ENCODE measurements at regions not wholly inside any gene's neighbourhood (a gene's known extent, or its start where the extent isn't known, plus 50 kb on each side); places are given as distances from the start of the nearest gene placed in this dataset.
A peak's percentile ranks its signal among the peaks of the same experiment; 100 is the strongest.

DNA sequence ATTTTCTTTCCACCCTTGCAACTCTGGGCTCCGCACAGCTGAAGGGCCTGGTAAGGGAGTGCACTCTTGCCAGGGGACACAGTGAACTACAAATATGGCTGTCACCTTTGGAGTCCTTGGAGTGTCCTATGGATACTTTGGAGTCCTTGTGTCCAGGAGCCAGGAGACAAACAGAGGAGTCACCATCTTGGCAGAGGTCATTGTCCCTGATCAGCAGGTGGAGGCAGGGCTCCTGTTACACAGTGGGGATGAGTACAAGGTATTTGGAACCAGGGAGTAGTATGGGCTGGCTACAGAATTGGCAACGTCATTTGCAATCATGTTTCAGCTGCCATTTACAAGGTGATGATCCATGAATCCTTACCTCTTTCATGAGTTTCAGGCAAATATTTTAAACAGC, 132.5 kb downstream of the FAM161A start:
- no peak for DNase-seq

DNA sequence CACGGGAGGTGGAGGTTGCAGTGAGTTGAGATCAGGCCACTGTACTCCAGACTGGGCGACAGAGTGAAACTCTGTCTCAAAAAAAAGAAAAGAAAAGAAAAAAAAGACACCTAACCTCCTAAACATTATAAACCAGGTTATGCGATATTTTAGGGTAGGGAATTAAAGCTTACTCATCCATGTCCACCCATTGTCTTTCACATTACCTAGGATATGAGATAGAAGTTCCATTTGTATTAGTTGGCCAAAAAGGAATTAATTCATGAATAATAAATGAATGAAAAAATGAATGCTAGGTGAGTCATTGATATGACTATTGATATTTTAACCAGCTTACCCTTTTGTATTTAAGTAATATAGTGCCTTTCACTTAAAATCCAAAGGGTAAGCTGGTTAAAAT, 132.9 kb downstream of the FAM161A start:
- no peak for DNase-seq

DNA sequence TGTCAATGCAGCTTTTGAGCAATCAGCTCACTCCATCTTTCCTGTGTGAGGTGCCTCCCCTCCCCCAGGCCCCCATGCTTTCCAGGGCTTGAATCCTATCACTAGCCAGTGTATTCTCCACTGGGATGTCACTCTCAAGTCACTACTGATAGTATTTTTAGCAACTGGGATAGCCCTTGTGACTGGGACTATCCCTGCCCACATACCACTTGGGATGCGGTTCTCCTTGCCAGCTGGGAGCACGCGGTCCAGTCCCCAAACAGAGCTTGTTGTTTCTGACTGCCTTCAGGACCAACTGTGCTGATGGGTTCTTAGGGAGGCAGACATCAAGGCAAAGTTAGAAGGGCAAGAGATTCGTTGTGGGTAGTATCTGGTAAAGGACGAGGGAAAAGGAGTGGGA, 134.9 kb downstream of the FAM161A start:
- no peak for DNase-seq

DNA sequence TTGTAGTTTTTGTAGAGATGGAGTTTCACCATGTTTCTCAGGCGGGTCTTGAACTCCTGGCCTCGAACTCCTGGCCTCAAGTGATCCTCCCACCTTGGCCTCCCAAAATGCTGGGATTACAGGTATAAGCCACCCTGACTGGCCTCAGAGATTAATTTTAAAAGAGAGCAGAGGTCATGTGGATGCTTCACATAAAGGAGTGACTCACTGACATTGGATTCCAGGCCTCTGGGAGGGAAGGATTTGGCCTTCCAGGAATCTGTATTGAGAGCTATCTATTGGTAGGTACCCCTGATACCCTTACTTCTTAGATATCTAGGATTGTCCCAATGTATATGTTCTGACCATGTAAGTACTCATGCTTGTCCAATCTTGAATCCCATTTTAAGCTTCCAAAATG, 138.4 kb downstream of the FAM161A start:
- DNase-seq = no peak

DNA sequence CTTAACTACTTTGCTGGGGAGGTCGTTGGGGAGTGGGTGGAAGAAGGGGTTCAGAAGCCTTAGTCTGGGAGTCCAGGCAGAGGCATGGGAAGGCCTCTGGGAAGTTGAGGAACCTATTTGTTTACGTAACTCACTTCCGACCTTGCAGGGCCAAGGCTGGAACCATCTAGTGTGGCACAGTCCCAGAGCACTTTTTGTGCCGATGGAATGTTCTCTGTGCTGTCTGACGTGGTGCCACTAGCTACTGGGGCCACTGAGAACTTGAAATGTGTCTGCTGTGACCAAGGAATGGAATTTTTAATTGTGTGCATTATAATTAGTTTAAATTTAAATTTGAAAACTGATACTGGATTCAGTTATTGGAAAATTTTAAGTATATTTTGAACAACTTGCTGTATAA, 139.7 kb downstream of the FAM161A start:
- DNase-seq = no peak

DNA sequence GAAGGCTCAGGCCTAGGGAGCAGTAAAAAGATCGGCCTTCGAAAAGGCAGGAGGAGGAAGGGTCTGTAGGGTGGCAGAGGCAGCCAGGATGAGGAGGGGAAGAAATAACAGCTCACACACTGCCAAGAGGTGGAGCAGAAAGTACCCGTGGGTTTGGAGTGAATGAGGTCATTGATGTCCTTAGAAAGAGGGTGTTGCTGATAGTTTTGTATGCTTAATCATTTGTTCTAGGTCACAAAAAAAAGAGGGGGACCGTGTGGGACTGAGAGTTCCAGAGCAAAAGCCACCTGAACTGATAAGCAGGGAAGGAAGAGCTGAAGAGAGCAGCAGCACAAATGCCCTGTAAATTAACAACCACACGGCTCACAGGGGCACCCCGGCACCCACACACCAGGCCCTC, 140.4 kb downstream of the FAM161A start:
- no peak for DNase-seq

DNA sequence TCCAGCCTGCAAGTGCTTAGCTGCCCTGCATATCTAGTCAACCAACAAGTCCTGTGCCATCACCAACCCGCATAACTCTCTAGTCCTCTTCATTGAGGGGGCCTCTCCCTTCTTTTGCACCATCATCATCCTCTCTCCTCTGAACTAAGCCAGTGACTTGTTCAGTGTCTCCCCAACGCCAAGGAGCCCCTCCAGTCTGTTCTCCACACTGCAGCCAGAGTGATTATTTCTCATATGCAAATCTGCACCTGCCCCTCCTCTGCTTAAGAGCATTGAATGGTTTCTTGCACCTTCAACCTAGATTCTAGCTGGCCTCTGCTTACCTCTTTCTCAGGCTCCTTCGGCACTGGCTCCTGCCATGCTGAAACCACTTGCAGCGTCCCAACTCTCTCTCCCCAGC, 141.8 kb downstream of the FAM161A start:
- DNase-seq = no peak

DNA sequence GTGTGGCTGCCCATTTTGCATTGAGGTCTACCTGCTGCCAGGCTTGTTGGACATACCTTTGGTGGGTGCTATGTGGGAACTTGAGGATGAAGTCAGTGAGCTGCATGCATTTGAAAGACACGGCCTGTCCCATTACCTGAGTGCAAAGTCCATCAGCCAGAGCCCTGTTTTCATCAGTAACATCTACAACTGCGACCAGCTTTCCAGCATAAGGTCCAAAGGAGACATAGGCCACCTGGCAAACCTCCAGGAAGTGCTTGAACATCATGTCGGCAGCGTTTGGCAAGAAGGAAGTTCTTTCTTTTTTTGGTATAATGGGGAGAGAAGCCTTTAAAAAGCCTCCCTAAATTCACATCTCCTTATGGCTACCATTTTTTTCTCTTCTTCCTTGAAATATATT, 143.1 kb downstream of the FAM161A start:
- no peak for DNase-seq

DNA sequence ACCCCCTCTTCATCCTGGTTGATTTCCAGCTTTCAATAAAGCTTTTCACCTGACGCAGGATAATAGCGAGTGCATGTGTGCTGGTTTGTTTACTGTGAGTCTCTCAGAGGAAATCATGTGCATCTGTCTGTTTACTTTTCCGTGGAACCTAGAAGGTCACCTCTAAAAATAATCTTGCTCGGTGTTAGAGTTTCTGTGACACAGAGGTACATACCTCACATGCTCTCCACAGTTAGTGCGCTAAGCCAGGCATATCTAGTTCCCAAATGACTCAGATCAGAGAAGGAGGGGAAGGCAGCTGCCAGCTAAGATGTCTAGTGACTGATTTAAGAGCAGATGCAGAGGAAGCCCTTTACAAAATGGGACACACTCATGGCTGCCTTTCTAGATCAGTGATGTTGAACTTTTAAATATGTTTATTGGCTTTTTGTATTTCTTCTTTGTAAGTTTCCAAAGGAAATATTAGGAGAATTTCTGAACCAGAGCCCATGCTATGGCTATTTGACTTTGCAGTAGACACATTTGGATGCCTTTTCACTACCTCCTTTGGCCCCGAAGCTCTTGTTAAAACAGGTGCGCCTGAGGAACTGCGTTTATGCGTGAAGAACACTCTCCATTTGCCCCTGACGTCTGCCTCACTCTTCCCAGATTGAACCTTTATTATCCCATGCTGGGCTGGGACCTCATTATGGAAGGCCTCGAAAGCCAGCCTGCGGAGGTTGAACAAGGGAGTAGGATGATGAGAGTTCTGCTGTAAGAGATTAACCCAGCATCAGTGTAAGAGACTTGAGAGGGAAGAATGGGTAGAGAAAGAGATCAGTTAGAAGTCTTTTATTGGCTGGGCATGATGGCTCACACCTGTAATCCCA, 145.6 kb downstream of the FAM161A start:
- DNase-seq = no peak

DNA sequence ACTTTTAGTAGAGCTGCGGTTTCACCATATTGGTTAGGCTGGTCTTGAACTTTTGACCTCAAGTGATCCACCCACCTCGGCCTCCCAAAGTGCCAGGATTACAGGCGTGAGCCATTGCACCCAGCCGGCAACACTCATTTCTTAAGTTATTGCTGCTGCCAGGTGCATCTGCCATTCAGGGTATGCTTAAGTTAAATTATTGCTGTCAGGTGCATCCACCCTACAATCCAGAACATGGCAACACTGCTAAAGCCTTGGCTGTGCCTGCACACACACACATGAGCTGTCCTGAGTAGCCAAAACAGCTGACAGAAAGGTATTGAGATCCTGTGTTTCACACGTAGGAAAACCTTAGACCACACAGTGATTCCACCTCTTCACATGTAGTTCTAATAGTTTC, 148.2 kb downstream of the FAM161A start:
- DNase-seq = no peak

DNA sequence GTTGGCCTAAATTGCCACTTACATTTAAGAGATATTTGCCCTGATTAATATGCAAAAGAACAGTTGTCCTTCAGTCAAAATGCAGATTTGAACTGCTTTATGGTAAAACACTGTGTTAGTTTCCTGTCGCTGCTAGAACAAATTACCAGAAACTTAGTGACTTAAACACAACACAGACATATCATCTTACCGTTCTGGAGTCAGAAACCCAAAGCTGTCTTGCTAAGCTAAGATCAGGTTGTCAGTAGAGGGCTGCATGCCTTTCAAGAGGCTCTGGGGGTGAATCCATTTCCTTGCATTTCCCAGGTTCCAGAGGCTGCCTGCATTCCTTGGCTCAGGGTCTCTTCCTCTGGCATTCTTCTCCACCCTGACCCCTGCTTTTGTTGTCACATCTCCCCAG, 149.5 kb downstream of the FAM161A start:
- DNase-seq = no peak

DNA sequence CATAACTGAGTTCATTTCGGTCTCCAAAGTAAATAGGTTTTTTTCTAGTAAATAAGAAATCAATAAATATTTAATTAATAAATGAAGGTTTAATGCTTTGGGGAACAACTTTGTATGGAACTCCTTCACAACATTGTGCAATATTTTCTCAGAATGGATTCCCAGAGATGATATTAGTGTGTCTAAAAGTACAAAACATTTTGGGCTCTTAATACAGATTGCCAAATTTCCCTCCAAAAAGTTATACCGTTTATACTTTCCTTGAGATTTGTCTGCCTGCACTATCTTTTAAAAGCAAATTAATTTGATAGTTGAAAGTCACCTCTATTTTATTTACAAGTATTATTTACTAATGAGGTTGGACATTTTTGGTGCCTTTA, 151.8 kb downstream of the FAM161A start:
- no peak for DNase-seq

DNA sequence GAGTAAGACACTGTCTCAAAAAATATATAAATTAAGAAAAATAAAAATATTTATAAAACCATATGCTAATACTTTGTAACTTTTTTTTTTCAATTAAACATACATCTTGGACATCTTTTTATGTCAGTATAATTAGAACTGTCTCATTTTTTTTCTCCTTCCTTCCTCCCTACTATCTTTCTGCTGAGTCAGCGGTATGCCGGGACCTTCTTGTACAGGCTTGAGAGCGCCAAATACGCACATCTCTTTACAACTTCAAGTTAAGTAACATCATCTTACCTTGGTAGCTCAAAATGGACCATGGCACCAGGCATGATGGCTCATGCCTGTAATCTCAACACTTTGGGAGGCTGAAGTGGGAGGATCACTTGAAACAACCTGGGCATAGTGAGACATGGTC, 153.4 kb downstream of the FAM161A start:
- DNase-seq = no peak

DNA sequence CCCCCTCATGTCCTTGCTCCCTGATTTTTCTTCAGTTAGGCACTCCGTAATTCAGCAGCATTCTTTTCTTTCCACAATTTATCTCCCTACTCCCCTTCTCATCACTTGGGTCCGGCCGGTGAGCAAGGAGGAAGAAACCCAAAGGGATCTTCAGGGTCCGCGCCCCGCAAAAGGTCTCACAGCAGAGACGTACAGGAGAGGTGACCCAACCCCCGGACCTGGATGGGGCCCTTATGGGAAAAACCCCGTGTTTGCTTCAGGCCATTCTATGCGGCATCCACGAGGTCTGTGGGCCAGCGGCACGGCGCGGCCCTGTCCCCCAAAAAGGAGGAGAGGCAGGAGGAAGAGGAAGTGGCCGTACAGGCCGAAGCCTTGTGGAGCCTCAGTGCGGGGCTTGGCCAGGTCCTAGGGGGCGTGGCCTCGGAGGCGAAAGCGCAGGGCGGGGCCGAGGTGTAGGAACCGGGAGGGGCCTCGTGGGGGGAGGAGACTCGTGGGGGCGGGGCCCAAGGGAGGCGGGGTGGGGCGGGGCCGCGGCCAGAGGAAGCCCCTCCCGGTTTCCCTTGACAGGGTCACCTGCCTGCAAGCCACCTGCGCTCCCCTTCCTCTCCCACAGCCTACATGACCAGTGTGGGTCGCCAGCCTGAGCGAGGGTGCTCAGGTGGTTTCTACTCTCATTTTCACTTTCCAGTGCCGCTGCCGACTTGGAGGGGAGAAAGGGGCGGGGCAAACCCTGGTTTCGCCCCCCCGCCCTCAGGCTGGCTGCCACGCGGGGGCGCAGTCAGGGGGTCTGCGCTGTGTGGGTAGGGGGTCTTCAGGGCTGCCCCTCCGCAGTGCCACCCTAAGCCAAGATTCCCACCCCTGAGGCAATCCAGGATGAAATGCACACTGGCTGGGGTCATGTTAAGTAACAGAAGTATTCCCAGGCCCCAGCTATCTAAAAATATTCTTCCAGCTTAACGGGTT, 156.4 kb upstream of the XPO1 start:
- DNase-seq = peak; percentile 67

DNA sequence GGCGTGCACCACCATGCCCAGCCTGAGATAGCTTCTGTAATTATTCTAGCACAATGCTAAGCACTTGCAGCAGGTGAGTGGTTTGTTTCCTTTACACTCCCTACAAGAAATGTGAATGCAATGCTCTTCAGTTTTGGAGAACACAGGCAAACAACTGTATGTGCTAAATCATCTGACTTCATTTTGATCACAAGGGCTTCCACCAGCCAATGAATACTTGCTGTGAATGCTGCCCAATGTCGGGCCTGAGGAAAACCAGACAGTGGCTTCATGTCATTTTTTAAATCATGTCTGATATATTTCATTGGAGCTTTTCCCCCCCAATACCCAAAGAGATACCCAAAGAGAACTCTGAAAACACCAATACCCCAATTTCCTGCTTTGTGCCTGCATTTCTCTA, 155.6 kb upstream of the XPO1 start:
- DNase-seq = no peak

DNA sequence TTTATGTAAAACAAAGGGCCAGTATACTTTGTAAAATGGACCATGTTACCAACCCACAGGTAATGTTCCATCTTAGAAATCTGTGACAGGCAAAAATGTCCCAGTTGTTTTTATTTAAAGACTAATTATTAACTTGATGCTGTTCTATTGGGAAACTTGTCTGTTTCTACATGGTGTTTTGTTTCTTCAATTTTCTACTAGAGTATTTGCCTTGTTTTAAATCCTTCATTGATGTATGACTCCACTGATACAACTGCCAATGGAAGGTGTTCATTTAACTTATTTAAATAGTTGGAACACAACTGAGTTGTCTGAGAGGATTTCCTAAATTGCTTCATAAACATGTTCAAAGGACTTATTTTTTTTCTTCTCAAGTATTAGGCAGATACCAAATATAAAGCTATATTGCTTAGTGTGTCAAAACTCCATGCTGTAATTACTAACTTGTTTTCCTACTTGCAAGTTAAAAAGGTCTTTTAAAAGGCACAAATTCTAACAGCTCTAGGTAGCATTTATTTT, 152.0 kb upstream of the XPO1 start:
- no peak for DNase-seq

DNA sequence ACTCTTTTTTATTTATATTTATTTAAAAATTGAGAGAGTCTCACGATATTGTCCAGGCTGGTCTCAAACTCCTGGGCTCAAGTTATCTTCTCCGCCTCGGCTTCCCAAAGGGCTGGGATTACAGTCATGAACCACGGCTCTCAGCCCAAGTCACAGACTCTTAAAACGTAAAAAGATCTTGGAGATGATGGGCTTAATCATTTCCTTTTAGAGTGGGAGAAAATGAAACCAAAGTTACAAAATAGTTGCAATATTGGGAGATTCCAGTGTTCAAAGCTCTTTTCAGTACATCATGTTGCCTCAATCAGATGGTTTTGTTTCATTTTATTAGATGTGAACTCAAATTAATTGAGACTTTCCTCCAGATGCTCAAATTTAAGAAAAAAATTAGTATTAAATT, 151.4 kb upstream of the XPO1 start:
- DNase-seq = no peak

DNA sequence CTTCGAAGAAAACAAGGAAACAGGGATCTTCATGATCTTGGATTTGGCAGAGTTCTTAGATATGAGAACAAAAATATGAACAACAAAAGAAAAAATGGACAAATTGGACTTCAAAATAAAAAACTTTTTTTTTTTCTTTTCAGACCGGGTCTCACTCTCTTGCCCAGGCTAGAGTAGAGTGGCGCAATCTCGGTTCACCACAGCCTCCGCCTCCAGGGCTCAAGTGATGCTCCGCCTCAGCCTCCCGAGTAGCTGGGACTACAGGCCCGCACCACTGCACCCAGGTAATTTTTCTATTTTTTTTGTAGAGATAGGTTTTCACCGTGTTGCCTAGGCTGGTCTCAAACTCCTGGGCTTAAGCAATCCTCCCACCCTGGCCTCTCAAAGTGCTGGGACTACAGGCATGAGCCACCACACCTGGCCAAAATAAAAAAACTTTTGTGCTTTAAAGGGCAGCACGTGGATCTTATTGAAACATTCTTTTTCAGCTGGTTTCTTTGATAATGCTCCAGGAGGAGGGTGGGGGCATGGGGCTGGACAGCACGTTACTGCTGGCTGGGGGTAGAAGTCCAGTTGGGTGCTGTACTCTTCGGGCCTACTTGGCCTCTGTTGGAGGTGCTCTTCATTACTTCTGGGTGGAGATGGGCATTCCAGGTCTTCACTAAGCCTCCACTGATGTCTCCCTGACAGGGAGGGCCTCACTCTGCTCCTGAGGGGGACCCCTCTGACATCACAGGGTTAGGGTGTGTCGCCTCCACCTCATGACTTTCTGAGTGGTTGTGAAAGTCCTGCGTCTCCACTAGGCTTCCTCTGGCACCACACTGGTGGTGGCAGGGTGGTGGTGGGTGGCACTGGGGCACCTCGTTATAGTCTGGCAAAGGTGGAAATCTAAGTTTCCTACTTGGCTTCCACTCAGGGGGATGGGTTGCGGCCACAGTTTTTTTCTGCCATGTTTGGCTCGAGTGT, 150.5 kb upstream of the XPO1 start:
- no peak for DNase-seq

DNA sequence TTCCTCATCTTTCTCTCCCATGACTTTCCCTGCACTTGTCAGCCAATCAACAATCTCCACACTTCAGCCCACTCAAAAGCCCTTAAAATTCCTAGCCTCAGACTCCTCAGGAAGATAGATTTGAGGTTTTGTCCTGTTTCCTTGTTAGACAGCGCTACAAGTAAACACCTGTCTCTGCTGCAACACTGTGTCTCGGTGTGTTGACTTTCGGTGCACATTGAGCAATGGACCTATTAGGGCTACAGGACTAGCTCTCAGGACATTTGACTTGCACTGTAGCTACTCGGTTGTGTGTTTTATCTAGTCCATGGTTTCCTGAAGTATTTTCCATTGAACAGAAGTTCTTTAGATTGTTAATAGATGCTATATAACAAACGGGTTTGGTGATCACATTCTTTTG, 140.9 kb upstream of the XPO1 start:
- DNase-seq = no peak

DNA sequence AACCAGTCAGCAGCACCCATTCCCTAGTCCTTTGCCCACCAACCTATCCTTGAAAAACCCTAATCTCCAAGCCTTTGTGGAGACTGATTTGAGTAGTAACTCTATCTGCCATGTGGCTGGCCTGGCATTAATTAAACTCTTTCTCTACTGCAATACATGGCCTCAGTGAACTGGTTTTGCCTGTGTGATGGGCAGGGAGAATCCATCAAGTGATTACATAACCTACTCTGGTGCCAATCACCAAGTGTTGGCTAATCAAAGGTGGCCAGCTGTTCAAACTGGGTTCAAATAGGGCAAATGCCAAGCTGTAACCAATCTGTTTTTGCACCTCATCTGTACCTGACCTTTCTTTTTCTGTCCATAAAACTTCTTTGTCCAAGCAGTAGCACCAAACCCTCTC, 139.8 kb upstream of the XPO1 start:
- DNase-seq = no peak

DNA sequence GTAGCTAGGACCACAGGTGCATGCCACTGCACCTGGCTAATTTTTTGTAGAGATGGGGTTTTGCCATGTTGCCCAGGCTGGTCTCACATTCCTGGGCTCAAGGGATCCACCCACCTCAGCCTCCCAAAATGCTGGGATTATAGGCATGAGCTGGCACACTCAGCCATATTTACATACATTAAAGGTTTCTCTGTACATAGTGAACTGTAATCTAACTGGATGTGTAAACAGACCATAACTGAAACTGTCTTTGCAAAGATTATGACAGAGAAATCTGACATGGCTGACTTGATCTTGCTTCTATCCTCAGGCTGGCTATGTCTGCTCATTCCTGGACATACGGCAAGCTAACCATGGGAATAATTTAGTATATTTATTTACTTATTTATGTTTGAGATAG, 139.2 kb upstream of the XPO1 start:
- no peak for DNase-seq

DNA sequence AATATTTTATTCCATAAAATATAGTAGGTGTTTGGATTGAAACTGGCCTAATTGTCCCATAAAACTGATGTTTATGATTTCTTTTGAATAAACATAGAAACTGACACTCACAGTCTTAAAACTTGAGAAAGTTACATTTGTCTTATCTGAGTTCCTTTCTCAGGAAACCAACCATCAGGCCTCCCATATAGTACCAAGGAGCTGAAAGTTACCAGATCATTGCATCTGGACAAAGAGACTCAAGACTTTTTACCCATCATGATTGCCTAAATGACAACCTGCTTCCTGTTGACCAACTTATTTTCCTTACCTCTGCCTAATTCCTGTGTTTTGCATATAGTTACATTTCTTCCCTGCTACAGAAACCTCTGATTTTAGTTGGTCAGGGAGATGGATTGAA, 137.0 kb upstream of the XPO1 start:
- DNase-seq = no peak

All from activated gamma-delta T cell (primary cell).